Liver (tissue), 7 donors: ENCODE measurements at regions not wholly inside any gene's neighbourhood (a gene's known extent, or its start where the extent isn't known, plus 50 kb on each side); places are given as distances from the start of the nearest gene placed in this dataset.

Experiments
- DNase-seq: peaks from one replicate; pipeline ENCODE4 v3.0.0-alpha.2; 2017; ENCODE audit warnings: low spot score
- H3K27ac ChIP-seq, 2 donors: one replicate each; pipeline ENCODE4 v1.7.0; 2013; ENCODE audit warnings: inconsistent platforms in 2 of 2, low read length in 2 of 2, control low read depth in 1 of 2, low read depth in 1 of 2, mild to moderate bottlenecking in 1 of 2
- H3K27me3 ChIP-seq, 4 donors: one replicate each; pipeline versions ENCODE4 v1.6.1 to v1.7.0; 2013; ENCODE audit warnings: low read length in 3 of 4, inconsistent platforms in 1 of 4, mild to moderate bottlenecking in 1 of 4, moderate library complexity in 1 of 4; ENCODE audit not compliant: control insufficient read depth in 4 of 4, insufficient read depth in 4 of 4
- H3K36me3 ChIP-seq, 4 donors: one replicate each; pipeline versions ENCODE4 v1.6.1 to v1.7.0; 2013; ENCODE audit warnings: low read length in 3 of 4, mild to moderate bottlenecking in 3 of 4, low read depth in 1 of 4, moderate library complexity in 1 of 4; ENCODE audit not compliant: control insufficient read depth in 4 of 4, insufficient read depth in 3 of 4
- H3K4me1 ChIP-seq, 4 donors: one replicate each; pipeline versions ENCODE4 v1.6.1 to v1.7.0; 2013; ENCODE audit warnings: low read length in 3 of 4, mild to moderate bottlenecking in 3 of 4, moderate library complexity in 1 of 4; ENCODE audit not compliant: control insufficient read depth in 4 of 4, insufficient read depth in 4 of 4
- H3K4me3 ChIP-seq, 3 donors: one replicate each; pipeline versions ENCODE4 v1.6.1 to v1.7.0; 2013; ENCODE audit warnings: low read length in 3 of 3, control low read depth in 1 of 3, low read depth in 1 of 3, mild to moderate bottlenecking in 1 of 3
- H3K9ac ChIP-seq, 2 donors: one replicate each; pipeline ENCODE4 v1.7.0; 2013; ENCODE audit warnings: low read length in 2 of 2, mild to moderate bottlenecking in 2 of 2, moderate library complexity in 2 of 2, control low read depth in 1 of 2, low read depth in 1 of 2
- H3K9me3 ChIP-seq, 4 donors: one replicate each; pipeline versions ENCODE4 v1.6.1 to v1.7.0; 2013; ENCODE audit warnings: low read length in 3 of 4; ENCODE audit not compliant: control insufficient read depth in 4 of 4
- EGR1 ChIP-seq, 2 donors: IDR thresholded peaks; 2 replicates each; pipeline ENCODE4 v1.6.1; 2016 to 2018; ENCODE audit warnings: antibody characterized with exemption in 2 of 2, low read depth in 2 of 2
- FOXA1 ChIP-seq: IDR thresholded peaks from 2 replicates; pipeline ENCODE4 v1.6.1; 2016; ENCODE audit warnings: antibody characterized with exemption
- FOXA2 ChIP-seq: IDR thresholded peaks from 2 replicates; pipeline ENCODE4 v1.6.1; 2016; ENCODE audit warnings: antibody characterized with exemption
- GABPA ChIP-seq, 2 donors: IDR thresholded peaks in 1 of 2; conservative IDR thresholded peaks in 1 of 2; 2 replicates each; pipeline ENCODE4 v1.6.1; 2016; ENCODE audit warnings: antibody characterized with exemption in 2 of 2, mild to moderate bottlenecking in 1 of 2, moderate library complexity in 1 of 2
- HNF4A ChIP-seq, 2 donors: conservative IDR thresholded peaks; 2 replicates each; pipeline ENCODE4 v1.6.1; 2016; ENCODE audit warnings: antibody characterized with exemption in 2 of 2, mild to moderate bottlenecking in 2 of 2
- HNF4G ChIP-seq: IDR thresholded peaks from 2 replicates; pipeline ENCODE4 v1.6.1; 2016; ENCODE audit warnings: antibody characterized with exemption
- JUND ChIP-seq, 2 donors: IDR thresholded peaks; 2 replicates each; pipeline ENCODE4 v1.6.1; 2016; ENCODE audit warnings: antibody characterized with exemption in 2 of 2
- NR2F2 ChIP-seq: IDR thresholded peaks from 2 replicates; pipeline ENCODE4 v1.6.1; 2016; ENCODE audit warnings: antibody characterized with exemption
- RAD21 ChIP-seq, 2 donors: IDR thresholded peaks; 2 replicates each; pipeline ENCODE4 v1.6.1; 2016; ENCODE audit warnings: antibody characterized with exemption in 2 of 2, mild to moderate bottlenecking in 2 of 2
- RXRA ChIP-seq, 2 donors: IDR thresholded peaks; 2 replicates each; pipeline ENCODE4 v1.6.1; 2017 to 2018; ENCODE audit warnings: antibody characterized with exemption in 2 of 2, mild to moderate bottlenecking in 1 of 2
- SP1 ChIP-seq: IDR thresholded peaks from 2 replicates; pipeline ENCODE4 v1.6.1; 2018; ENCODE audit warnings: antibody characterized with exemption, mild to moderate bottlenecking
- TAF1 ChIP-seq: conservative IDR thresholded peaks from 2 replicates; pipeline ENCODE4 v1.6.1; 2016; ENCODE audit warnings: antibody characterized with exemption, mild to moderate bottlenecking
- YY1 ChIP-seq: IDR thresholded peaks from 2 replicates; pipeline ENCODE4 v1.6.1; 2016; ENCODE audit warnings: antibody characterized with exemption, mild to moderate bottlenecking
- WGBS: extraction: QIAGEN DNeasy Blood & Tissue Kit; methylation state at CpG from one replicate; pipeline ENCODE4 v1.1.7; 2013; 5-methylcytosine and 5-hydroxymethylcytosine counted together
- TF ChIP-seq, protein P1 (sequence below): IDR thresholded peaks from 2 replicates; pipeline ENCODE4 v1.6.1; 2016; ENCODE audit warnings: antibody characterized with exemption
- TF ChIP-seq, protein P2 (sequence below): IDR thresholded peaks from 2 replicates; pipeline ENCODE4 v1.6.1; 2016; ENCODE audit warnings: antibody characterized with exemption
- TF ChIP-seq, protein P3 (sequence below): IDR thresholded peaks from 2 replicates; pipeline ENCODE4 v1.6.1; 2016; ENCODE audit warnings: antibody characterized with exemption, mild to moderate bottlenecking
- TF ChIP-seq, protein P4 (sequence below): IDR thresholded peaks from 2 replicates; pipeline ENCODE4 v1.6.1; 2016; ENCODE audit warnings: antibody characterized with exemption
- donor health status: healthy.
- donor health status: healthy.
- donor health status: healthy.
- donor health status: healthy.

GRCh38 chr12:97005174-97005573 is 98.1 kb downstream of the NEDD1 start:
- Histone ChIP-seq H3K9me3 (no peaks in the 10 kb centered on the region), H3K27me3 (peaks cover 0 to 4% (median under 1%) of the 10 kb centered on the region in 4 donors), H3K9ac (no peak overlapping the region), H3K4me1 (no peaks in the 10 kb centered on the region), H3K27ac (no peak overlapping the region), H3K36me3 (no peaks in the 10 kb centered on the region), H3K4me3 (no peak overlapping the region)
- WGBS: 34% methylated on average over 1 of the region's 1 CpG
- DNase-seq: no peak
- TF ChIP-seq TAF1 (no peak), YY1 (no peak), HNF4A (conservative IDR thresholded peaks at IDR 0.05) (no peak), FOXA1 (no peak), JUND (IDR thresholded peaks at IDR 0.05) (no peak), RXRA (IDR thresholded peaks at IDR 0.05) (no peak), EGR1 (IDR thresholded peaks at IDR 0.05; ENCODE audit: low read depth in 2 of 2) (no peak), GABPA (IDR thresholded peaks at IDR 0.05 in 1 of 2, conservative IDR thresholded peaks at IDR 0.05 in 1 of 2) (no peak), FOXA2 (no peak), HNF4G (no peak), SP1 (no peak), RAD21 (IDR thresholded peaks at IDR 0.05) (no peak), NR2F2 (no peak)
- TF ChIP-seq, protein P1, sequence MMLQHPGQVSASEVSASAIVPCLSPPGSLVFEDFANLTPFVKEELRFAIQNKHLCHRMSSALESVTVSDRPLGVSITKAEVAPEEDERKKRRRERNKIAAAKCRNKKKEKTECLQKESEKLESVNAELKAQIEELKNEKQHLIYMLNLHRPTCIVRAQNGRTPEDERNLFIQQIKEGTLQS: no peak
- TF ChIP-seq, protein P2, sequence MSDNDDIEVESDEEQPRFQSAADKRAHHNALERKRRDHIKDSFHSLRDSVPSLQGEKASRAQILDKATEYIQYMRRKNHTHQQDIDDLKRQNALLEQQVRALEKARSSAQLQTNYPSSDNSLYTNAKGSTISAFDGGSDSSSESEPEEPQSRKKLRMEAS: no peak
- TF ChIP-seq, protein P3, sequence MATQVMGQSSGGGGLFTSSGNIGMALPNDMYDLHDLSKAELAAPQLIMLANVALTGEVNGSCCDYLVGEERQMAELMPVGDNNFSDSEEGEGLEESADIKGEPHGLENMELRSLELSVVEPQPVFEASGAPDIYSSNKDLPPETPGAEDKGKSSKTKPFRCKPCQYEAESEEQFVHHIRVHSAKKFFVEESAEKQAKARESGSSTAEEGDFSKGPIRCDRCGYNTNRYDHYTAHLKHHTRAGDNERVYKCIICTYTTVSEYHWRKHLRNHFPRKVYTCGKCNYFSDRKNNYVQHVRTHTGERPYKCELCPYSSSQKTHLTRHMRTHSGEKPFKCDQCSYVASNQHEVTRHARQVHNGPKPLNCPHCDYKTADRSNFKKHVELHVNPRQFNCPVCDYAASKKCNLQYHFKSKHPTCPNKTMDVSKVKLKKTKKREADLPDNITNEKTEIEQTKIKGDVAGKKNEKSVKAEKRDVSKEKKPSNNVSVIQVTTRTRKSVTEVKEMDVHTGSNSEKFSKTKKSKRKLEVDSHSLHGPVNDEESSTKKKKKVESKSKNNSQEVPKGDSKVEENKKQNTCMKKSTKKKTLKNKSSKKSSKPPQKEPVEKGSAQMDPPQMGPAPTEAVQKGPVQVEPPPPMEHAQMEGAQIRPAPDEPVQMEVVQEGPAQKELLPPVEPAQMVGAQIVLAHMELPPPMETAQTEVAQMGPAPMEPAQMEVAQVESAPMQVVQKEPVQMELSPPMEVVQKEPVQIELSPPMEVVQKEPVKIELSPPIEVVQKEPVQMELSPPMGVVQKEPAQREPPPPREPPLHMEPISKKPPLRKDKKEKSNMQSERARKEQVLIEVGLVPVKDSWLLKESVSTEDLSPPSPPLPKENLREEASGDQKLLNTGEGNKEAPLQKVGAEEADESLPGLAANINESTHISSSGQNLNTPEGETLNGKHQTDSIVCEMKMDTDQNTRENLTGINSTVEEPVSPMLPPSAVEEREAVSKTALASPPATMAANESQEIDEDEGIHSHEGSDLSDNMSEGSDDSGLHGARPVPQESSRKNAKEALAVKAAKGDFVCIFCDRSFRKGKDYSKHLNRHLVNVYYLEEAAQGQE: no peak
- TF ChIP-seq, protein P4, sequence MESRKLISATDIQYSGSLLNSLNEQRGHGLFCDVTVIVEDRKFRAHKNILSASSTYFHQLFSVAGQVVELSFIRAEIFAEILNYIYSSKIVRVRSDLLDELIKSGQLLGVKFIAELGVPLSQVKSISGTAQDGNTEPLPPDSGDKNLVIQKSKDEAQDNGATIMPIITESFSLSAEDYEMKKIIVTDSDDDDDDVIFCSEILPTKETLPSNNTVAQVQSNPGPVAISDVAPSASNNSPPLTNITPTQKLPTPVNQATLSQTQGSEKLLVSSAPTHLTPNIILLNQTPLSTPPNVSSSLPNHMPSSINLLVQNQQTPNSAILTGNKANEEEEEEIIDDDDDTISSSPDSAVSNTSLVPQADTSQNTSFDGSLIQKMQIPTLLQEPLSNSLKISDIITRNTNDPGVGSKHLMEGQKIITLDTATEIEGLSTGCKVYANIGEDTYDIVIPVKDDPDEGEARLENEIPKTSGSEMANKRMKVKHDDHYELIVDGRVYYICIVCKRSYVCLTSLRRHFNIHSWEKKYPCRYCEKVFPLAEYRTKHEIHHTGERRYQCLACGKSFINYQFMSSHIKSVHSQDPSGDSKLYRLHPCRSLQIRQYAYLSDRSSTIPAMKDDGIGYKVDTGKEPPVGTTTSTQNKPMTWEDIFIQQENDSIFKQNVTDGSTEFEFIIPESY: no peak

DNA sequence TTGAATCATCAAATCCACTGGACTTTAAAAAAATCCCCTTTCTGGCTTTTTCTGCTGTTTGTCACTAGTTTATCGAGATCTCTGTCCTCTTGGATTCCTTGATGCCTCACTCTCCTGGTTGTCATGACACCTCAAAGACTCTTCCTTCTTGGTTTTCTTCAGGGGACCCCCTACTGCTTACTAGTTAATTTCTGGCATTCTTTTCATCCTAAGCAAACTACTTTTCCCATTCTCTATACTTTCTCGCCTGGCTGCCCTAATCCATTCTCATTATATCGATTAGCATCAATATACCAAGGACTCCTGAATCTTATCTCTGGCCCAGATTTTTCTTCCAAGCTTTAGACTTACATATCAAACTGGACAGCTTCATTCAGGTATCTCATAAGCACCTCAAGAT is 98.6 kb downstream of the NEDD1 start:
- Histone ChIP-seq H3K27me3 (peaks cover 0 to 4% (median under 1%) of the 10 kb centered on the region in 4 donors), H3K36me3 (no peaks in the 10 kb centered on the region), H3K9me3 (no peaks in the 10 kb centered on the region), H3K9ac (no peak overlapping the region), H3K27ac (no peak overlapping the region), H3K4me3 (no peak overlapping the region), H3K4me1 (no peaks in the 10 kb centered on the region)
- 80% methylated on average over 3 of the region's 3 CpGs for WGBS
- no peak for TF ChIP-seq SP1
- no peak for TF ChIP-seq FOXA1
- TF ChIP-seq EGR1 (IDR thresholded peaks at IDR 0.05; ENCODE audit: low read depth in 2 of 2): no peak
- no peak for DNase-seq
